Motor neuron (in vitro differentiated cells): ENCODE measurements at regions not wholly inside any gene's neighbourhood (a gene's known extent, or its start where the extent isn't known, plus 50 kb on each side); places are given as distances from the start of the nearest gene placed in this dataset.
"Not testable (repeated sequence)": the region's sequence is repeated elsewhere in the genome, so short reads cannot be mapped to it uniquely, and the experiment has no call there.

Experiments used
- ATAC-seq, 8 experiments: fragments of 200-7000 bp; cut with Tn5 transposase; replicated peaks in 6 of 8; 2 replicates each; pipeline ENCODE4 v1.8.0; 2021; ENCODE audit warnings: mild to moderate bottlenecking in 8 of 8, moderate library complexity in 8 of 8
- H3K27ac ChIP-seq, 2 donors: fragments of 250-450 bp; sonication (Bioruptor Pico); 2 replicates each; pipeline ENCODE4 v1.9.0; 2021; ENCODE audit warnings: antibody characterized with exemption in 2 of 2, mild to moderate bottlenecking in 2 of 2, moderate library complexity in 1 of 2
- H3K4me1 ChIP-seq, 2 donors: fragments of 250-450 bp; sonication (Bioruptor Pico); replicated peaks in 1 of 2; 2 replicates each; pipeline ENCODE4 v1.6.1; 2021; ENCODE audit warnings: antibody characterized with exemption in 2 of 2, mild to moderate bottlenecking in 2 of 2, moderate library complexity in 1 of 2
- H3K4me3 ChIP-seq, 5 donors: fragments of 250-450 bp; sonication (Bioruptor Pico); 2 replicates each; pipeline ENCODE4 v1.9.0; 2021; ENCODE audit warnings: antibody characterized with exemption in 5 of 5, mild to moderate bottlenecking in 5 of 5, moderate library complexity in 4 of 5
- WGBS, 10 experiments: fragments of 450-650 bp; shearing (Covaris generic); methylation state at CpG; one replicate each; pipeline ENCODE4 v1.0.0; 2022; 5-methylcytosine and 5-hydroxymethylcytosine counted together
- in situ Hi-C, 9 experiments: fragments of 400-800 bp; cut with MboI; loops; one replicate each; pipeline ENCODE4 v1.15.0; 2021; ENCODE audit warnings: low sequenced_read_pairs in 9 of 9, low pct_unique_long_range_greater_than_20kb in 2 of 9; ENCODE audit not compliant: unreplicated experiment in 9 of 9

DNA sequence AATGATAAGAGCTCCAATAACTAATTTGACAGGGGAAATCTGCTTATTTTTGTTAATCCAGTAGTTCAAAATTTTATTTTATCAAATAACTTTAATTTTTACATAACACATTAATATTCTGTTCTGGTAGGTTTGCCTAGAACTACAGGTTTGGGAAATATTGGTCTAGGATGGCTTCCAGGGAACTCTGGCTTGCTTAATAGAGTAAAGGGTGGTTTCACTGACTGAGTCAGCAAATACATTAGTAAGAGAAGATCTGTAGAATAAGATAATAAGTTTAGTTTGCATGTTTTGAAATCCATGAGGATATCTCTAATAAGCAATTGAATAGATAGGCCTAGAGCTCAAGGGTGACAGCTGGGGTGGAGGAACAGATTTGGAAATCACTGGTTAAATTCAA lies 500.7 kb downstream of the ZNF674 start:
- in situ Hi-C loops: no loop called here
- Histone ChIP-seq H3K4me3 (no peak overlapping the region), H3K4me1 (no peaks in the 10 kb centered on the region), H3K27ac (no peak overlapping the region)
- no peak for ATAC-seq

DNA sequence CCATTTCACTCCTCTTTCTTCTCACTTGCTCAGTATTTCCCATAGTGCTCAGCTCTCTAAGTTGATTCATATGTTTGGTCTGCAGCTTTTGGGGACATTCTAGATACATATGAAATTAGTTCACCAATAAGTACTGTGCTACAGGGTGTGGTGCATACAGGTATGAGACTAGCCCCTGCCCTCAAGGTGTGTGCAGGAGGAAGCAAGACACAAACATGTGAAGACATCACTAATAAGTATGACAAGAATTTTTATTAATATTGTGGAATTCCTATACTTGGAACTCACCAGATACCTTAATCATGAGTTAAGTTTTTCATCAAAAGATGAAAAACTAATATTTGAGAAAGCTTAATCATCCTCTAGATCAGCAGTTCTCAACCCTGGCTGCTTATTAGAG lies 505.2 kb downstream of the ZNF674 start:
- Histone ChIP-seq H3K27ac (no peak overlapping the region), H3K4me1 (no peaks in the 10 kb centered on the region), H3K4me3 (no peak overlapping the region)
- ATAC-seq: no peak
- in situ Hi-C loops: no loop called here

DNA sequence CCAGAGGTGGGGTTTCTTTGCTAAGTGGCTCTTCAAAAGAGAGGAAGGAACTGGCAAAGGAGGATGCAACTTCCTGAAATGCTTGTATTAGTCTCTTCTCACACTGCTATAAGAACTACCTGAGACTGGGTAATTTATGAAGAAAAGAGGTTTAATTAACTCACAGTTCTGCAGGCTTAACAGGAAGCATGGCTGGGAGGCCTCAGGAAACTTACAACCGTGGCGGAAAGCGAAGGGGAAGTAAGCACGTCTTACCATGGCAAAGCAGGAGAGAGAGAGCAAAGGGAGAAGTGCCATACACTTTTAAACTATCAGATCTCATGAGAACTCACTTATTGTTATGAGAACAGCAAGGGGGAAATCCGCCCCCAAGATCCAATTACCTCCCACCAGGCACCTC lies 505.7 kb downstream of the ZNF674 start:
- no peak for ATAC-seq
- H3K27ac ChIP-seq: no peak overlapping the region
- 40 to 70% methylated on average over 1 to 5 of the region's 5 CpGs; no CpG with 5 or more reads in 8 of the 10 experiments for WGBS, 10 experiments
- no peak overlapping the region for H3K4me3 ChIP-seq
- in situ Hi-C loops: no loop called here
- H3K4me1 ChIP-seq: no peaks in the 10 kb centered on the region

DNA sequence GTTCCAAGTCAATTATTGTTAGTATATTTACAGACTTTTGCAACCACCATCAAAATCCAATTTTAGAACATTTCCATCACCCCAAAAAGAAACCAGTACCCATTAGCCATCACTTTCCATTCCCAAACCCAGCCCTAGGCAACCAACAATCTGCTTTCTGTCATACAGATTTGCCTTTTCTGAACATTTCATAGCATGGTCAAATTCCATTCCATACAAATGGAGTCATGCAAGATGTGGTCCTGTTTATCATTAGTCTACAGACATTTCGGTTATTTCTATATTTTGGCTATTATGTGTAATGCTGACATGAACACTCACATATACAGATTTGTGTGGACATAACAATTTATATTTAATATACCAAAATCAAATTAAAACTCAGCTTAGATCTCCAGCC lies 508.7 kb downstream of the ZNF674 start:
- WGBS, 10 experiments: 0 to 100% (median 67%) methylated on average over 1 of the region's 1 CpG; no CpG with 5 or more reads in 7 of the 10 experiments
- in situ Hi-C loops: no loop called here
- H3K4me3 ChIP-seq: no peak overlapping the region
- ATAC-seq: no peak
- no peak overlapping the region for H3K27ac ChIP-seq
- H3K4me1 ChIP-seq: no peaks in the 10 kb centered on the region

DNA sequence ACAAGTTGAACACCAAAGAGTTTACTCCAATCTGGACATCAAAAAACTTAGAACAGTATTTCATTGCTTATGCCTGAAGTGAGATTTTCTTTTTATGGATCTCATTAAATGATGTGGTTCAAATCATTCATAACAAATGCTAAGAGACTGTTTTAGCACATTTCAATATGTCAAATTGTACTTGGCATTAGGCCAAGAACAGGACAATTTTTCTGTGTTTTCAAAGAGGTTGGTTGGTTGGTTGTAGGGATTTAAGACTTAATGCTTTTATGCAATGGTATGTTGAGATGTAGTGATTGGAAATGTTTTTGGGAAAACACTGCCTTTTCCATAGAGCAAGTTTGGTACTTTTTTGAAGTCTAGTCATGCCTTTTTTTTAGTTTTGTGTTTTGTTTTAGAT lies 510.4 kb downstream of the ZNF674 start:
- H3K4me1 ChIP-seq: no peaks in the 10 kb centered on the region
- in situ Hi-C loops: no loop called here
- no peak for ATAC-seq
- no peak overlapping the region for H3K27ac ChIP-seq
- H3K4me3 ChIP-seq: no peak overlapping the region

DNA sequence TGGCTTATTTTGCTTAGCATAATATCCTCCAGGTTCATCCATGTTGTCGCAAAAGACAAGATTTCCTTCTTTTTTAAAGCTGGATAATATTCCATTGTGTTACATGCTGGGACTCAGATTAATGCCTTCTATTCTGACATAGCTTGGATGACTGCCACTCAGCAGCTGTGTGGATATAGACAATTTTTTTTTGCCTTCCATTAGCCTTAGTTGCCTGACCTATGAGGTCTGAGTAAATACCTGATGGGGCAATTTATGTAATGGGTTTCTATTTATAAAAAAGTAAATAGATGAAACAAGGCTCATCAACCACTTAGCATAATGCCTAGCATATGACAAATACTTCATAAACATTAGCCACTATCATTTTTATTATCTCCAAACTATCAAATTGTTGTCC lies 515.4 kb downstream of the ZNF674 start:
- in situ Hi-C loops: no loop called here
- ATAC-seq: peak in 2 of 8 experiments; percentile 27 to 39
- WGBS, 10 experiments: 14 to 86% (median 56%) methylated on average over 1 of the region's 1 CpG; no CpG with 5 or more reads in 7 of the 10 experiments

DNA sequence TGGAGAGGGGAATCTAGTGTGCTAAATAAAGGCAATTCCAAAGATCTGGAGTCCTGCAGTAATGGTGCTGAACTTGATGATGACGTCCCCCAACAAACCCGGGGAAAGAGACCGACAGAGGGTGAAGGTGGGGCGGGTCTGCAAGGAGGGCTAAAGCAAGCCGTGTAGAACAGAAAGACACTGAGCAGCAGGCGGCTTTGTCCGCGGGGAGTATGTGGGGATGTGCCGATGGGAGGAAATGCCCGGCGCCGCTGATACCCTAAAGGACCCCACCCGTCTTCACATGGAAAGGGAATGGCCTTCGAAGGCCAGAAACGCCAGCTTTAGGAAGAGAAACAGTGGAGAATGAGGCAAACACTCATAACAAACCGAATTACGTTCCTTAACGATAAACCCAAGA lies 528.9 kb downstream of the ZNF674 start:
- Histone ChIP-seq H3K4me1 (no peaks in the 10 kb centered on the region), H3K4me3 (no peak overlapping the region), H3K27ac (no peak overlapping the region)
- in situ Hi-C loops: no loop called here
- WGBS, 10 experiments: 32 to 100% (median 93%) methylated on average over 1 to 7 of the region's 18 CpGs; no CpG with 5 or more reads in 4 of the 10 experiments
- no peak for ATAC-seq

More for the DNA sequence above, 515.4 kb downstream of the ZNF674 start:
- Histone ChIP-seq H3K4me1 (no peaks in the 10 kb centered on the region), H3K4me3 (no peak overlapping the region), H3K27ac (no peak overlapping the region)

DNA sequence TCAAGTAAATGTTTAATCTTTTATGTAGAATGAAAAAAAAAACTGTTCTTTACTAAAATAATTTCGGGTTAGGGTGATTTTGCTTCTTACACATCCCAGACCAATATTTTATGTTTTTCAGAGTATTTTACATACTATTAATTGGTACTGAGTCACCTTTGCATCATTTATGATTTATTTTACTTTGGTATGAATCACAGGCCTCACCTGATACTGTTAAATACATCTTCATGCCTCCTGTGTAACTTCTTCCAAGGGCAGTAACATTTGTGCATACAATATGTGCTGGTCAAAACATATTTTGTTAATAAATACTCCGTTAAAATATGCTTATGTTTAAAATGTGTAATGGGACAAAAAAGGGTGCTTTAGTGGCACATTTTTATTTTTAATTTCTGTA lies 529.6 kb downstream of the ZNF674 start:
- Histone ChIP-seq H3K4me1 (no peaks in the 10 kb centered on the region), H3K27ac (no peak overlapping the region), H3K4me3 (no peak overlapping the region)
- 0 to 100% (median 66%) methylated on average over 1 to 2 of the region's 2 CpGs; no CpG with 5 or more reads in 2 of the 10 experiments for WGBS, 10 experiments
- in situ Hi-C loops: no loop called here
- no peak for ATAC-seq

DNA sequence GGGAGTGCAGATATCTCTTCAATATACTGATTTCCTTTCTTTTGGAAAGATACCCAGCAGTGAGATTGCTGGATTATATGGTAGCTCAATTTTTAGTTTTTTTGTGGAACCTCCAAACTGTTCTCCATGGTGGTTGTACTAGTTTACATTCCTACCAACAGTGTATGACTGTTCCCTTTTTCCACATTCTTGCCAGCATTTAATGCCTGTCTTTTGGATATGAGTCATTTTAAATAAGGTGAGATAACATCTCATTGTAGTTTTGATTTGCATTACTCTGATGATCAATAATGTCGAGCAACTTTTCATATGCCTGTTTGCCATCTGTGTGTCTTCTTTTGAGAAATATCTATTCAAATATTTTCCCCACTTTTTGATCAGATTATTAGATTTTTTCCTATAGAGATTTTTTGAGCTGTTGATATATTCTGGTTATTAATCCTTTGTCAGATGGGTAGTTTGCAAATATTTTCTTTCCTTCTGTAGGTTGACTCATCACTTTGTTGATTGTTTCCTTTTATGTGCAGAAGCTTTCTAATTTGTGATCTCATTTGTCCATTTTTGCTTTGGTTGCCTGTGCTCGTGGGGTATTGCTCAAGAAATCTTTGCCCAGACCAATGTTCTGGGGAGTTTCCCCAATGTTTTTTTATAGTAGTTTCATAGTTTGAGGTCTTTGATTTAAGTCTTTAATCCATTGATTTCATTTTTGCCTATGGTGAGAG lies 552.7 kb downstream of the ZNF674 start:
- H3K27ac ChIP-seq: no peak overlapping the region
- H3K4me1 ChIP-seq: no peaks in the 10 kb centered on the region
- 0 to 100% (median 40%) methylated on average over 1 to 2 of the region's 2 CpGs; no CpG with 5 or more reads in 3 of the 10 experiments for WGBS, 10 experiments
- in situ Hi-C loops: no loop called here
- no peak for ATAC-seq
- H3K4me3 ChIP-seq: no peak overlapping the region

DNA sequence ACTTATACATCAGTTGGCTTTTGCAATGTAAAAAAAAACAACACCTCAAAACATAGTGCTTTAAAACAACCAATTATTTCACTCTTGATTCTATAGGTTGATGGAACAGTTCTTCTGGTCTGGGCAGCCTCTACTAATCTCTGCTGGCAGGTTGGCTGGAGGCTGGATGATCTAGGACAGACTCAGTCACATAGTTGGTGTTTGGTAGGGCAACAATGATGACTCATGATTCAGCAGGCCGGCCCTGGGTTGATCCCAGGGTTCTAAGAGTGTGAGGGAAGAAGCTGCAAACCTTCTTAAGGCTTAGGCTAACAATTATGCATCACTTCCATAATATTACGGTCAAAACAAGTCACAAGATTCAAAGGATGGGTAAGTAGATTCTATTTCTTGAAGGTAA lies 558.2 kb downstream of the ZNF674 start:
- H3K4me1 ChIP-seq: no peaks in the 10 kb centered on the region
- 67 to 83% (median 80%) methylated on average over 1 of the region's 2 CpGs; no CpG with 5 or more reads in 7 of the 10 experiments for WGBS, 10 experiments
- no peak overlapping the region for H3K4me3 ChIP-seq
- in situ Hi-C loops: no loop called here
- ATAC-seq: no peak
- H3K27ac ChIP-seq: no peak overlapping the region

DNA sequence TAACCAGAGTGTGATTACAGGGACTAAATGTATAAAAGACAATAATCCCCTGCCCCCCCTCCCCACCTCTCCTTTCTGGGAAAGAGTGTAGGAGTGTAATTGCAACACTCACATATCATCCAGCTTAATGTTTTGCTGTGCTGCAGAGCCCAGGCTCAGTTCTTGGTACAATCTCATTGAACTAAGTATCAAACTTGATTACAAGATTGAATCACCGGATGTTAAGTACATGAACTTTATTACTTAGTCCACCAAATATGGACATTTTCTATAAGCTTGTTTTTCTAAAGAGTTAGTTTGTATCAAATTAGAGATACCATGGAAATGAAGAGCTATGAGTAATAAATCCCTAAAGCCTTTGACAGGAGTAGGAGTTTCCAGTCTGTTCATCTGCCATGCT lies 559.1 kb downstream of the ZNF674 start:
- no peak for ATAC-seq
- in situ Hi-C loops: no loop called here
- 56 to 100% (median 88%) methylated on average over 1 of the region's 1 CpG; no CpG with 5 or more reads in 7 of the 10 experiments for WGBS, 10 experiments

DNA sequence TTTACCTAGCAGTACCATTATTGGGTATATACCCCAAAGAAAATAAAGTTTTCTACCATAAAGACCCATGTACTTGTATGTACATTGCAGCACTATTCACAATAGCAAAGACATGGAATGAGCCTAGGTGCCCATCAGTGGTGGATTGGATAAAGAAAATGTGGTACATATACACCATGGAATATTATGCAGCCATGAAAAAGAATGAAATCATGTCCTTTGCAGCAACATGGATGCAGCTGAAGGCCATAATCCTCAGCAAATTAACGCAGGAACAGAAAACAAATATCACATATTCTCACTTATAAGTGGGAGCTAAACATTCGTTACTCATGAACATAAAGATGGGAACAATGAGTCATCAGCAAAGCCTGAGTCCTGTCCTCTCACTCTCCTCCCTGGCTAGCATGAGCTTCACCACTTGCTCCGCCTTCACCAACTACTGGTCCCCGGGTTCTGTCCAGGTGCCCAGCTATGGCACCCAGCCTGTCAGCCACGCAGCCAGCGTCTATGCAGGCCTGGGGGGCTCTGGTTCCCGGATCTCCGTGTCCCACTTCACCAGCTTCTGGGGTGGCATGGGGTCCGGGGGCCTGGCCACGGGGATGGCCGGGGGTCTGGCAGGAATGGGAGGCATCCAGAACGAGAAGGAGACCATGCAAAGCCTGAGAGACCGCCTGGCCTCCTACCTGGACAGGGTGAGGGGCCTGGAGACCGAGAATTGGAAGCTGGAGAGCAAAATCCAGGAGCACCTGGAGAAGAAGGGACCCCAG lies 562.1 kb downstream of the ZNF674 start:
- H3K4me3 ChIP-seq, in situ Hi-C loops, H3K27ac ChIP-seq, H3K4me1 ChIP-seq, ATAC-seq: not testable (repeated sequence)
- WGBS, 10 experiments: 44 to 69% methylated on average over 2 to 3 of the region's 14 CpGs; no CpG with 5 or more reads in 8 of the 10 experiments

More for the DNA sequence above, 559.1 kb downstream of the ZNF674 start:
- Histone ChIP-seq H3K27ac (no peak overlapping the region), H3K4me1 (no peaks in the 10 kb centered on the region), H3K4me3 (no peak overlapping the region)

DNA sequence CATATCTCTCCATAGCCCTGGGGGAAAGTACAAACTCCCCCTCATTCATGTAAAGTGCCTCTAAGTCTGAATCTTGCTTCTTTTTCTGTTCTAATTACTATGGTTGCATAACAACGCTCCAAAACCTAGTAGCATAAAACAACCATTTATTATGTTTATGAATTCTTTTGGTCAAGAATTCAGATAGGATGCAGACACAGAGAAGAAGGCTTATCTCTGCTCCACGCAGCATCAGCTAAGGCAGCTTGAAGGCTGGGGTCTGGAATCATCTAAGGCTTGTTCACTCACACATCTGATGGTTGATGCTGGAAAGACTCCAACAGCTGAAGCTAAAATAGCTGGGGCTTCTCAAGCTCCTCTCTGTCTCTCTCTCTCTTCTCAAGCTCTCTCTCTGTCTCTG lies 564.5 kb downstream of the ZNF674 start:
- Histone ChIP-seq H3K4me3 (no peak overlapping the region), H3K4me1 (no peaks in the 10 kb centered on the region), H3K27ac (no peak overlapping the region)
- no peak for ATAC-seq
- in situ Hi-C loops: no loop called here
- WGBS, 10 experiments: 0 to 80% (median 50%) methylated on average over 1 of the region's 2 CpGs; no CpG with 5 or more reads in 4 of the 10 experiments

DNA sequence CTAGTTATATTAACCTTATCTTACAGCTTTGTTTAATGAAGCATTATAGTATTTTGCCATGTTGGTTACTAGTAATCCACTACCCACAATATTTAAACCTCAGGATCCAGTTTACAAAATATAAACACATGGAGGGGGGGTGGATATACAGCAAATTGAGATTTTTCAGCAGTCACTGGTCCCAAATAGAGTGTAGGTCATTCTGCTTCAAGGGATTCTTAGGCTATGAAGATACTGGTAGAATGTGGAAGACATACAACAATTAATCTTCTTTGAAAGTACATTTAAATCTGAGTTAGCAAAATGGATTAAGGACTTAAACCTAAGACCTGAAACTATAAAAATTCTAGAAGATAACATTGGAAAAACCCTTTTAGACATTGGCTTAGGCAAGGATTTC lies 569.6 kb downstream of the ZNF674 start:
- no peak for ATAC-seq
- H3K27ac ChIP-seq: no peak overlapping the region
- H3K4me3 ChIP-seq: no peak overlapping the region
- in situ Hi-C loops: no loop called here
- H3K4me1 ChIP-seq: no peaks in the 10 kb centered on the region
